Natural killer cell (primary cell): ENCODE measurements at regions not wholly inside any gene's neighbourhood (a gene's known extent, or its start where the extent isn't known, plus 50 kb on each side); places are given as distances from the start of the nearest gene placed in this dataset.

Experiments used
- ATAC-seq, 3 donors: fragments of 150-1000 bp in 2 of 3; fragments of 200-7000 bp in 1 of 3; cut with Tn5 transposase; 1 replicate in 1 of 3; 2 replicates in 2 of 3; pipeline ENCODE4 v1.10.0; 2021; ENCODE audit warnings: mild to moderate bottlenecking in 2 of 3, moderate library complexity in 2 of 3
- DNase-seq, 2 donors: peaks; one replicate each; pipeline versions ENCODE4 v3.0.0 to v3.0.0-alpha.2; 2013 to 2021; ENCODE audit warnings: mixed read lengths in 1 of 2
- H3K27ac ChIP-seq: one replicate; pipeline ENCODE4 v1.5.1; 2013; ENCODE audit warnings: mild to moderate bottlenecking, low read length
- H3K27me3 ChIP-seq: one replicate; pipeline ENCODE4 v1.6.1; 2013; ENCODE audit warnings: low read length; ENCODE audit not compliant: control insufficient read depth, insufficient read depth
- H3K36me3 ChIP-seq: one replicate; pipeline ENCODE4 v1.6.1; 2013; ENCODE audit warnings: low read length; ENCODE audit not compliant: control insufficient read depth, insufficient read depth
- H3K4me1 ChIP-seq: one replicate; pipeline ENCODE4 v1.6.1; 2013; ENCODE audit warnings: low read length; ENCODE audit not compliant: control insufficient read depth, insufficient read depth
- H3K4me3 ChIP-seq: one replicate; pipeline ENCODE4 v1.5.1; 2013; ENCODE audit warnings: low read length
- H3K9me3 ChIP-seq: one replicate; pipeline ENCODE4 v1.6.1; 2013; ENCODE audit warnings: low read length; ENCODE audit not compliant: control insufficient read depth, insufficient read depth
- H3K27ac Mint-ChIP-seq, 2 donors: one replicate each; pipeline ENCODE4 v1.8.0; 2022; ENCODE audit warnings: mild to moderate bottlenecking in 2 of 2, mixed read lengths in 2 of 2, moderate library complexity in 1 of 2
- H3K27me3 Mint-ChIP-seq, 2 donors: one replicate each; pipeline ENCODE4 v1.8.0; 2022; ENCODE audit warnings: low read depth in 2 of 2, mixed read lengths in 2 of 2
- H3K36me3 Mint-ChIP-seq: one replicate; pipeline ENCODE4 v1.8.0; 2022; ENCODE audit warnings: mixed read lengths
- H3K4me1 Mint-ChIP-seq, 2 donors: one replicate each; pipeline ENCODE4 v1.8.0; 2022; ENCODE audit warnings: mixed read lengths in 2 of 2
- H3K4me3 Mint-ChIP-seq: one replicate; pipeline ENCODE4 v1.8.0; 2022; ENCODE audit warnings: mild to moderate bottlenecking, moderate library complexity, mixed read lengths
- H3K9me3 Mint-ChIP-seq, 2 donors: one replicate each; pipeline ENCODE4 v1.8.0; 2022; ENCODE audit warnings: mixed read lengths in 2 of 2
- WGBS: methylation state at CpG from one replicate; pipeline ENCODE4 v1.1.7; 2013; ENCODE audit warnings: missing lambda C conversion rate; ENCODE audit not compliant: insufficient coverage; 5-methylcytosine and 5-hydroxymethylcytosine counted together
- intact Hi-C: fragments of 100-400 bp; cut with micrococcal nuclease; formaldehyde crosslinking; loops from one replicate; pipeline ENCODE4 v1.14.2; 2022
- TF ChIP-seq, protein P1 (sequence below): fragments of 200-600 bp; IDR thresholded peaks from one replicate; pipeline ENCODE4 v1.8.0; 2022; ENCODE audit warnings: antibody characterized with exemption

DNA sequence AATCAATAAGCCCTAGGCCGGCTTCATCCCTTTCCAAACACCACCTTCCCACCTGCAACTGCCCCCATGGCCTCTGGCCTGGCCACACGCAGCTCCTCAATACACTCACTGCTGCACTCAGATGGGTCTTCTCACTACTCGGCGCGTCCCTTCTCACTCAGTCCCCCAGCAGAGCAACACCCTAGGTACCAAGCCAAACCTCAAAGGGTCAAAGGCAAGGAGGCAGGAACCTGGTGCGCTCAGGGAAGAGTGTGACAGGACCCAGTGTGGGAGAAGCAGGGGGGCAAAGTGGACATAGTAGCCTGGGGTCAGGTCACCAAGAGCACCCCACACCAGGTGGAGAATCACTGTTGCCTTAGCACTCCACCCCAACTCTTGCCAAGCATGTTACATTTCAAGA is 90.6 kb downstream of the TTC32 start:
- no peaks in the 10 kb centered on the region for H3K36me3 ChIP-seq
- H3K9me3 ChIP-seq: no peaks in the 10 kb centered on the region
- H3K27ac ChIP-seq: no peak overlapping the region
- intact Hi-C loops: no loop called here
- no peaks in the 10 kb centered on the region for H3K4me1 Mint-ChIP-seq
- DNase-seq (no peak), ATAC-seq (no peak)
- no peaks in the 10 kb centered on the region for H3K36me3 Mint-ChIP-seq
- no peaks in the 10 kb centered on the region for H3K4me1 ChIP-seq
- no peak overlapping the region for H3K4me3 Mint-ChIP-seq
- 93% methylated on average over 6 of the region's 6 CpGs for WGBS
- TF ChIP-seq, protein P1, sequence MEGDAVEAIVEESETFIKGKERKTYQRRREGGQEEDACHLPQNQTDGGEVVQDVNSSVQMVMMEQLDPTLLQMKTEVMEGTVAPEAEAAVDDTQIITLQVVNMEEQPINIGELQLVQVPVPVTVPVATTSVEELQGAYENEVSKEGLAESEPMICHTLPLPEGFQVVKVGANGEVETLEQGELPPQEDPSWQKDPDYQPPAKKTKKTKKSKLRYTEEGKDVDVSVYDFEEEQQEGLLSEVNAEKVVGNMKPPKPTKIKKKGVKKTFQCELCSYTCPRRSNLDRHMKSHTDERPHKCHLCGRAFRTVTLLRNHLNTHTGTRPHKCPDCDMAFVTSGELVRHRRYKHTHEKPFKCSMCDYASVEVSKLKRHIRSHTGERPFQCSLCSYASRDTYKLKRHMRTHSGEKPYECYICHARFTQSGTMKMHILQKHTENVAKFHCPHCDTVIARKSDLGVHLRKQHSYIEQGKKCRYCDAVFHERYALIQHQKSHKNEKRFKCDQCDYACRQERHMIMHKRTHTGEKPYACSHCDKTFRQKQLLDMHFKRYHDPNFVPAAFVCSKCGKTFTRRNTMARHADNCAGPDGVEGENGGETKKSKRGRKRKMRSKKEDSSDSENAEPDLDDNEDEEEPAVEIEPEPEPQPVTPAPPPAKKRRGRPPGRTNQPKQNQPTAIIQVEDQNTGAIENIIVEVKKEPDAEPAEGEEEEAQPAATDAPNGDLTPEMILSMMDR: no peak
- H3K27ac Mint-ChIP-seq: no peak overlapping the region
- H3K9me3 Mint-ChIP-seq: no peaks in the 10 kb centered on the region
- peaks cover 3 to 7% of the 10 kb centered on the region in 2 donors for H3K27me3 Mint-ChIP-seq
- H3K27me3 ChIP-seq: no peaks in the 10 kb centered on the region
- no peak overlapping the region for H3K4me3 ChIP-seq

DNA sequence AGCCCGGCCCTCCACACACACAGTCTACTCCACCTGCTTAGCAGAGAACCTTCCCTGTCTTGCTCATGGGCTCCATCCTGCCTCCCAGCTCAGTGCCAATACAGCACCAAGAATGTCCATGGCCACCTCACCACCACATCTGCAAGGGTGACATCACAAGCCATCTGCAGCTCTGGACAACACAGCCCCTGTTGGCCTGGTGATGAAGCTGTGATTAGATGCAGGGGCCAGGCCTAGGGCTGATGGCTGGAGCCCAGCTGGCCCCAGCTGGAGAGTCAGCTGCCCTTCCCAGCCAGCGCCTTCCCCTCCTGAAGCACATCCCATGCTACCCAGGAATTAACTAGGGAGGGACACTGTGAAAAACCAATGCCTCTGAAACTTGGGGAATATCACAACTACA is 91.1 kb downstream of the TTC32 start:
- Histone ChIP-seq H3K4me1 (no peaks in the 10 kb centered on the region), H3K4me3 (no peak overlapping the region), H3K9me3 (no peaks in the 10 kb centered on the region), H3K27me3 (no peaks in the 10 kb centered on the region), H3K27ac (no peak overlapping the region), H3K36me3 (no peaks in the 10 kb centered on the region)
- no peak for ATAC-seq
- Mint-ChIP-seq H3K4me1 (no peaks in the 10 kb centered on the region), H3K4me3 (no peak overlapping the region), H3K27ac (no peak overlapping the region), H3K27me3 (peaks cover 3 to 7% of the 10 kb centered on the region in 2 donors), H3K9me3 (no peaks in the 10 kb centered on the region), H3K36me3 (no peaks in the 10 kb centered on the region)
- WGBS: 87% methylated on average over 2 of the region's 2 CpGs
- DNase-seq: no peak
- intact Hi-C loops: no loop called here
- TF ChIP-seq, protein P1: no peak

DNA sequence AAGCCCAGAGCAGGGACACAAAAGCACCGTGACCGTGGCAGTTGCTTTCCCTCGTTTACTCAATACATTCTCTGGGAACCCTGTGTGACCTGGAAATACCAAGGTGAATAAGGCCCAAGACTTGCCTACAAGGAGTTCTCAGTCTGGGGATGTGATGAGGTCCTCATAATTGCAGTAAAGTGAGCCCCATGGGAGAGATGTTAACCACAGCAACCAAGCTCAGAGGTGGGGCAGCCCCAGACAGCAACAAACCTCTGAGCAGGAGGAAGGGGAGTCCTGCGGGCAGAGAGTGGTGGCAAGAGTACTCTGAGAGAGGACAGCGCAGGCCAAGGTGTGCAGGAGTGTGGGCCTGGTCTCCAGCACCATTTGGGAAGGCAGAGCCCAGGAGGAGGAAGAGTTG is 91.6 kb downstream of the TTC32 start:
- Mint-ChIP-seq H3K27me3 (peaks cover 3 to 7% of the 10 kb centered on the region in 2 donors), H3K36me3 (no peaks in the 10 kb centered on the region), H3K4me3 (no peak overlapping the region), H3K9me3 (no peaks in the 10 kb centered on the region), H3K4me1 (no peaks in the 10 kb centered on the region), H3K27ac (no peak overlapping the region)
- TF ChIP-seq, protein P1: no peak
- no peaks in the 10 kb centered on the region for H3K36me3 ChIP-seq
- intact Hi-C loops: no loop called here
- WGBS: 85% methylated on average over 5 of the region's 5 CpGs
- no peak overlapping the region for H3K27ac ChIP-seq
- H3K9me3 ChIP-seq: no peaks in the 10 kb centered on the region
- no peak for DNase-seq
- no peak overlapping the region for H3K4me3 ChIP-seq
- no peaks in the 10 kb centered on the region for H3K4me1 ChIP-seq
- no peaks in the 10 kb centered on the region for H3K27me3 ChIP-seq
- no peak for ATAC-seq

DNA sequence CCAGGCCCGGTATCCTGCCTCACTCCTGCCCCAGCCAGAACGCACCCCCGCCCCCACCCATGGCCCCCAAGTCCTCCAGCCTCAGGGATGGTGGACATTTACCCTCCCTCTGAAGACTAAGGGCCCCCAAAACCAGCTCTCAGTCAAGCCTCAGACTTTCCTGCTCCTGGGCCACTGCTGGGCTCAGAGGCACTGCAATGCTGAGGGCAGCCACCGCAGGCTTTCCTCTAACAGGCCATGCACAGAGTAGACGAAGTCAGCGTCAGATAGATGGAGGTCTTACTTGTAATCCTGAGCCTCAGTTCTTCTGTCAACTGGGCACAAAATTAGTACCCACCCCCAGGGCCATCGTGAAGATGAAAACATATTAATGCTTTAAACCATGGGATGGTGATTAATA is 92.6 kb downstream of the TTC32 start:
- Mint-ChIP-seq H3K36me3 (no peaks in the 10 kb centered on the region), H3K27ac (no peak overlapping the region), H3K27me3 (peaks cover 3 to 7% of the 10 kb centered on the region in 2 donors), H3K9me3 (no peaks in the 10 kb centered on the region), H3K4me1 (no peaks in the 10 kb centered on the region), H3K4me3 (no peak overlapping the region)
- H3K36me3 ChIP-seq: no peaks in the 10 kb centered on the region
- no peak overlapping the region for H3K4me3 ChIP-seq
- intact Hi-C loops: no loop called here
- no peaks in the 10 kb centered on the region for H3K4me1 ChIP-seq
- 82% methylated on average over 6 of the region's 7 CpGs for WGBS
- ATAC-seq: no peak
- DNase-seq: no peak
- H3K27me3 ChIP-seq: no peaks in the 10 kb centered on the region
- H3K9me3 ChIP-seq: no peaks in the 10 kb centered on the region
- no peak overlapping the region for H3K27ac ChIP-seq
- TF ChIP-seq, protein P1: no peak
